Stimulated activated CD4-positive, alpha-beta T cell treated with anti-CD3 and anti-CD28 coated beads, Interleukin-1b, Interleukin-23, amount 100 ng/mL, for 48 hours (primary cell): ENCODE measurements at regions not wholly inside any gene's neighbourhood (a gene's known extent, or its start where the extent isn't known, plus 50 kb on each side); places are given as distances from the start of the nearest gene placed in this dataset.
"Not testable (repeated sequence)": the region's sequence is repeated elsewhere in the genome, so short reads cannot be mapped to it uniquely, and the experiment has no call there.

Source experiments
- DNase-seq: peaks from one replicate; pipeline ENCODE4 v3.0.0-alpha.2; 2020

- no peak for DNase-seq
These were observed 76.7 kb upstream of the RUBCNL start for GRCh38 chr13:46463719-46464118.

- not testable (repeated sequence) for DNase-seq
These were observed 73.2 kb upstream of the RUBCNL start for GRCh38 chr13:46460223-46460622.

DNA sequence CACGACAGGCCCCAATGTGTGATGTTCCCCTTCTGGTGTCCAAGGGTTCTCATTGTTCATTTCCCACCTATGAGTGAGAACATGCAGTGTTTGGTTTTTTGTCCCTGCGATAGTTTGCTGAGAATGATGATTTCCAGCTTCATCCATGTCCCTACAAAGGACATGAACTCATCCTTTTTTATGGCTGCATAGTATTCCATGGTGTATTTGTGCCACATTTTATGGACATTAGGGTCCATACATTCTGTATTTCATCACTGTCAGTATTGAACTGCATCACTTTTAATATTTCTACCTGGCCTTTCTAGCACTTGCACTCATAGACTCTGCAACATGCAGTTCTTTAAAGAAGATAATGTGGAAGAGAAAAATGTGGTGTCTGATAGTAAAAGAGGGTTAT lies 70.2 kb upstream of the RUBCNL start:
- not testable (repeated sequence) for DNase-seq

- peak; percentile 28 for DNase-seq
These were observed 68.9 kb upstream of the RUBCNL start for GRCh38 chr13:46455924-46456323.

GRCh38 chr13:46451145-46451544 lies 64.1 kb upstream of the RUBCNL start:
- not testable (repeated sequence) for DNase-seq

DNA sequence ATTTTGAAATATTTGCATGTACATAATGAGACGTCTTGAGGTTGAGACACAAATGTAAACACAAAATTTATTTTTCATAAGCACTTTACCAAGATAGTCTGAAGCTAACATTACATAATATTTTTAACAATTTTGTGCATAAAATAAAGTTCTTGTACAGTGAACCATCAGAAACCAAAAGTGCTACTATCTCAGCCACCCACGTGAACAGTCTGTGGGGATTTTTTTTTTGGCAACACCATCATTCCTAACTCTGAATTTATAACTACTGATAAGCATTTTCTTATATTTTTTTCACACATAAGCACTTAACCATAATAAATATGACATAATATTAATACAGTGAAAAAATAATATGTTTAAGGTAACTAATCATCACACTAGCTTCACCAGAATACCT lies 62.9 kb upstream of the RUBCNL start:
- DNase-seq = not testable (repeated sequence)

GRCh38 chr13:46448148-46448547 lies 61.1 kb upstream of the RUBCNL start:
- not testable (repeated sequence) for DNase-seq

- DNase-seq = not testable (repeated sequence)
These were observed 50.9 kb upstream of the RUBCNL start for GRCh38 chr13:46437808-46438404.
